ENCODE measurements at regions not wholly inside any gene's neighbourhood (a gene's known extent, or its start where the extent isn't known, plus 50 kb on each side); places are given as distances from the start of the nearest gene placed in this dataset.

- Histone ChIP-seq H3K36me3 (replicated peaks; ENCODE audit: low read depth, low read length) (no peaks in the 10 kb centered on the region), H2AFZ (ENCODE audit: low read depth, low read length) (no peak overlapping the region), H3K9me3 (ENCODE audit: insufficient read depth, low read length) (no peaks in the 10 kb centered on the region), H3K9ac (ENCODE audit: low read length) (no peak overlapping the region), H3K27me3 (ENCODE audit: low read depth, low read length) (peaks cover 8% of the 10 kb centered on the region), H3K27ac (ENCODE audit: low read length) (no peak overlapping the region), H4K20me1 (ENCODE audit: insufficient read depth, low read length) (no peaks in the 10 kb centered on the region), H3K4me2 (ENCODE audit: low read length) (no peak overlapping the region), H3K4me3 (ENCODE audit: low read length) (no peak overlapping the region), H3K79me2 (ENCODE audit: low read length) (no peaks in the 10 kb centered on the region), H3K4me1 (ENCODE audit: low read length) (no peaks in the 10 kb centered on the region)
- TF ChIP-seq CTCF (IDR thresholded peaks at IDR 0.05; ENCODE audit: low read depth, low read length) (no peak), EZH2phosphoT487 (IDR thresholded peaks at IDR 0.05; ENCODE audit: low read depth) (no peak)
Observed at GRCh38 chr6:1100269-1100668, 211.6 kb upstream of the FOXQ1 start.

GRCh38 chr6:1099264-1099663, 212.6 kb upstream of the FOXQ1 start:
- H3K27me3 ChIP-seq (ENCODE audit: low read depth, low read length), result peaks cover 8% of the 10 kb centered on the region
- no peak for TF ChIP-seq EZH2phosphoT487 (IDR thresholded peaks at IDR 0.05; ENCODE audit: low read depth)
- H3K27ac ChIP-seq (ENCODE audit: low read length), result no peak overlapping the region

GRCh38 chr6:1096967-1097765, 214.7 kb upstream of the FOXQ1 start:
- TF ChIP-seq EZH2phosphoT487 (IDR thresholded peaks at IDR 0.05; ENCODE audit: low read depth) (no peak), CTCF (IDR thresholded peaks at IDR 0.05; ENCODE audit: low read depth, low read length) (no peak)
- Histone ChIP-seq H4K20me1 (ENCODE audit: insufficient read depth, low read length) (no peaks in the 10 kb centered on the region), H3K79me2 (ENCODE audit: low read length) (no peaks in the 10 kb centered on the region), H3K4me1 (ENCODE audit: low read length) (no peaks in the 10 kb centered on the region), H3K9me3 (ENCODE audit: insufficient read depth, low read length) (no peaks in the 10 kb centered on the region), H3K4me3 (ENCODE audit: low read length) (no peak overlapping the region), H3K36me3 (replicated peaks; ENCODE audit: low read depth, low read length) (no peaks in the 10 kb centered on the region), H3K4me2 (ENCODE audit: low read length) (no peak overlapping the region), H3K9ac (ENCODE audit: low read length) (no peak overlapping the region), H2AFZ (ENCODE audit: low read depth, low read length) (no peak overlapping the region), H3K27ac (ENCODE audit: low read length) (no peak overlapping the region), H3K27me3 (ENCODE audit: low read depth, low read length) (peaks cover 8% of the 10 kb centered on the region; the same call in 1 of the 2 replicates)

More at GRCh38 chr6:1099264-1099663, 212.6 kb upstream of the FOXQ1 start:
- H3K4me2 ChIP-seq (ENCODE audit: low read length), result no peak overlapping the region
- no peak overlapping the region for H3K4me3 ChIP-seq (ENCODE audit: low read length)
- no peaks in the 10 kb centered on the region for H3K4me1 ChIP-seq (ENCODE audit: low read length)
- no peak overlapping the region for H3K9ac ChIP-seq (ENCODE audit: low read length)
- H3K79me2 ChIP-seq (ENCODE audit: low read length), result no peaks in the 10 kb centered on the region
- H2AFZ ChIP-seq (ENCODE audit: low read depth, low read length), result no peak overlapping the region
- H3K36me3 ChIP-seq (replicated peaks; ENCODE audit: low read depth, low read length), result no peaks in the 10 kb centered on the region
- no peaks in the 10 kb centered on the region for H4K20me1 ChIP-seq (ENCODE audit: insufficient read depth, low read length)
- no peaks in the 10 kb centered on the region for H3K9me3 ChIP-seq (ENCODE audit: insufficient read depth, low read length)

GRCh38 chr6:1094306-1094705, 217.6 kb upstream of the FOXQ1 start:
- Histone ChIP-seq H3K9ac (ENCODE audit: low read length) (no peak overlapping the region), H3K36me3 (replicated peaks; ENCODE audit: low read depth, low read length) (no peaks in the 10 kb centered on the region), H3K4me3 (ENCODE audit: low read length) (no peak overlapping the region), H3K4me2 (ENCODE audit: low read length) (no peak overlapping the region), H3K27me3 (ENCODE audit: low read depth, low read length) (no peaks in the 10 kb centered on the region; the same call in 1 of the 2 replicates), H4K20me1 (ENCODE audit: insufficient read depth, low read length) (no peaks in the 10 kb centered on the region), H2AFZ (ENCODE audit: low read depth, low read length) (no peak overlapping the region), H3K4me1 (ENCODE audit: low read length) (no peaks in the 10 kb centered on the region), H3K27ac (ENCODE audit: low read length) (no peak overlapping the region), H3K9me3 (ENCODE audit: insufficient read depth, low read length) (no peaks in the 10 kb centered on the region), H3K79me2 (ENCODE audit: low read length) (no peaks in the 10 kb centered on the region)
- no peak for TF ChIP-seq EZH2phosphoT487 (IDR thresholded peaks at IDR 0.05; ENCODE audit: low read depth)
- TF ChIP-seq CTCF (IDR thresholded peaks at IDR 0.05; ENCODE audit: low read depth, low read length), result no peak
